ENCODE measurements at regions not wholly inside any gene's neighbourhood (a gene's known extent, or its start where the extent isn't known, plus 50 kb on each side); places are given as distances from the start of the nearest gene placed in this dataset.

DNA sequence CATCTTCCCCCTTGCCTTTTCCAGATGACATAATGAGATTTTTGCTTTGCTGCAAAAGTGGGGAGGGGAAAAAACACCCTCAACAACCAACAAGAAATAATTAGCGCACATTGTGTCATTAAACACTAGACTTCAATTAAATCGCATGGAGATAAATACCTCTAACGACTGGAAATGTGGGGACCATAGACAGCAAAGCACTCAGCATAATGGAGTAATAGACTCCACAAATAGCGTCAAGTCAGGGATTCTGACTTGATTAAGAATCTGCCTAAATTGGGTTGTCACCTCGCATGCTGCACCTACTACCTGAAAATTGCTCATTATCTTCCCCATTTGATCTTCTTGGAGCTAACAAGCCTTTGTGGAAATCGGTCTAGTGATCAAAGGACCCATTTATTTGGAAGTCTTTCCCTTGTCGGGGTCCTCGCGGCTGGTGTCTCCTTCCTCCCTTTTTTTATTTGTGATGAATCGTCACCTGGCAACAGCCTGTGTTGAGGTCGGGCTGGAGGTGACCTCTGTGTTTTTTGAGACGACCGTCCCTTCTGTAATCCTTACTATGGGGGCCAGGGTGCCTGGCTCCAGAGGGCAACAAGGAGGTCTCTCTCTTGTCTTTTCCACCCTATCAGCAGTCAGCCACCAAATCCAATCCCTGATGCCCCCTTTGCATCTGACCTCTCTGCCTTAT lies 75.3 kb upstream of the IGSF21 start:
- TF ChIP-seq, protein P1, sequence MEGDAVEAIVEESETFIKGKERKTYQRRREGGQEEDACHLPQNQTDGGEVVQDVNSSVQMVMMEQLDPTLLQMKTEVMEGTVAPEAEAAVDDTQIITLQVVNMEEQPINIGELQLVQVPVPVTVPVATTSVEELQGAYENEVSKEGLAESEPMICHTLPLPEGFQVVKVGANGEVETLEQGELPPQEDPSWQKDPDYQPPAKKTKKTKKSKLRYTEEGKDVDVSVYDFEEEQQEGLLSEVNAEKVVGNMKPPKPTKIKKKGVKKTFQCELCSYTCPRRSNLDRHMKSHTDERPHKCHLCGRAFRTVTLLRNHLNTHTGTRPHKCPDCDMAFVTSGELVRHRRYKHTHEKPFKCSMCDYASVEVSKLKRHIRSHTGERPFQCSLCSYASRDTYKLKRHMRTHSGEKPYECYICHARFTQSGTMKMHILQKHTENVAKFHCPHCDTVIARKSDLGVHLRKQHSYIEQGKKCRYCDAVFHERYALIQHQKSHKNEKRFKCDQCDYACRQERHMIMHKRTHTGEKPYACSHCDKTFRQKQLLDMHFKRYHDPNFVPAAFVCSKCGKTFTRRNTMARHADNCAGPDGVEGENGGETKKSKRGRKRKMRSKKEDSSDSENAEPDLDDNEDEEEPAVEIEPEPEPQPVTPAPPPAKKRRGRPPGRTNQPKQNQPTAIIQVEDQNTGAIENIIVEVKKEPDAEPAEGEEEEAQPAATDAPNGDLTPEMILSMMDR (IDR thresholded peaks at IDR 0.05 in 2 of 3, conservative IDR thresholded peaks at IDR 0.05 in 1 of 3; ENCODE audit: borderline replicate concordance in 1 of 3, insufficient read depth in 1 of 3, low read depth in 2 of 3, low read length in 2 of 3), result no peak
- TF ChIP-seq, protein P2, sequence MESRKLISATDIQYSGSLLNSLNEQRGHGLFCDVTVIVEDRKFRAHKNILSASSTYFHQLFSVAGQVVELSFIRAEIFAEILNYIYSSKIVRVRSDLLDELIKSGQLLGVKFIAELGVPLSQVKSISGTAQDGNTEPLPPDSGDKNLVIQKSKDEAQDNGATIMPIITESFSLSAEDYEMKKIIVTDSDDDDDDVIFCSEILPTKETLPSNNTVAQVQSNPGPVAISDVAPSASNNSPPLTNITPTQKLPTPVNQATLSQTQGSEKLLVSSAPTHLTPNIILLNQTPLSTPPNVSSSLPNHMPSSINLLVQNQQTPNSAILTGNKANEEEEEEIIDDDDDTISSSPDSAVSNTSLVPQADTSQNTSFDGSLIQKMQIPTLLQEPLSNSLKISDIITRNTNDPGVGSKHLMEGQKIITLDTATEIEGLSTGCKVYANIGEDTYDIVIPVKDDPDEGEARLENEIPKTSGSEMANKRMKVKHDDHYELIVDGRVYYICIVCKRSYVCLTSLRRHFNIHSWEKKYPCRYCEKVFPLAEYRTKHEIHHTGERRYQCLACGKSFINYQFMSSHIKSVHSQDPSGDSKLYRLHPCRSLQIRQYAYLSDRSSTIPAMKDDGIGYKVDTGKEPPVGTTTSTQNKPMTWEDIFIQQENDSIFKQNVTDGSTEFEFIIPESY (IDR thresholded peaks at IDR 0.05; ENCODE audit: extremely low read depth, insufficient replicate concordance, low read length), result no peak
- TF ChIP-seq YY1 (IDR thresholded peaks at IDR 0.05; ENCODE audit: extremely low read depth, insufficient replicate concordance, low read depth, low read length), result no peak
- no peak for TF ChIP-seq CEBPB (IDR thresholded peaks at IDR 0.05; ENCODE audit: low read depth)
- no peak for TF ChIP-seq EZH2phosphoT487 (IDR thresholded peaks at IDR 0.05; ENCODE audit: borderline replicate concordance)
- TF ChIP-seq SIN3A (IDR thresholded peaks at IDR 0.05; ENCODE audit: low read depth), result no peak
- no peak for TF ChIP-seq EZH2 (IDR thresholded peaks at IDR 0.05)
- TF ChIP-seq POLR2A (IDR thresholded peaks at IDR 0.05; ENCODE audit: borderline replicate concordance, extremely low read depth, insufficient read depth, insufficient read length), result no peak
- TF ChIP-seq RAD21 (IDR thresholded peaks at IDR 0.05; ENCODE audit: low read depth), result no peak
- TF ChIP-seq, protein P3, sequence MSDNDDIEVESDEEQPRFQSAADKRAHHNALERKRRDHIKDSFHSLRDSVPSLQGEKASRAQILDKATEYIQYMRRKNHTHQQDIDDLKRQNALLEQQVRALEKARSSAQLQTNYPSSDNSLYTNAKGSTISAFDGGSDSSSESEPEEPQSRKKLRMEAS (IDR thresholded peaks at IDR 0.05), result no peak
- TF ChIP-seq SRF (IDR thresholded peaks at IDR 0.05; ENCODE audit: low read depth), result no peak
- TF ChIP-seq, protein P4, sequence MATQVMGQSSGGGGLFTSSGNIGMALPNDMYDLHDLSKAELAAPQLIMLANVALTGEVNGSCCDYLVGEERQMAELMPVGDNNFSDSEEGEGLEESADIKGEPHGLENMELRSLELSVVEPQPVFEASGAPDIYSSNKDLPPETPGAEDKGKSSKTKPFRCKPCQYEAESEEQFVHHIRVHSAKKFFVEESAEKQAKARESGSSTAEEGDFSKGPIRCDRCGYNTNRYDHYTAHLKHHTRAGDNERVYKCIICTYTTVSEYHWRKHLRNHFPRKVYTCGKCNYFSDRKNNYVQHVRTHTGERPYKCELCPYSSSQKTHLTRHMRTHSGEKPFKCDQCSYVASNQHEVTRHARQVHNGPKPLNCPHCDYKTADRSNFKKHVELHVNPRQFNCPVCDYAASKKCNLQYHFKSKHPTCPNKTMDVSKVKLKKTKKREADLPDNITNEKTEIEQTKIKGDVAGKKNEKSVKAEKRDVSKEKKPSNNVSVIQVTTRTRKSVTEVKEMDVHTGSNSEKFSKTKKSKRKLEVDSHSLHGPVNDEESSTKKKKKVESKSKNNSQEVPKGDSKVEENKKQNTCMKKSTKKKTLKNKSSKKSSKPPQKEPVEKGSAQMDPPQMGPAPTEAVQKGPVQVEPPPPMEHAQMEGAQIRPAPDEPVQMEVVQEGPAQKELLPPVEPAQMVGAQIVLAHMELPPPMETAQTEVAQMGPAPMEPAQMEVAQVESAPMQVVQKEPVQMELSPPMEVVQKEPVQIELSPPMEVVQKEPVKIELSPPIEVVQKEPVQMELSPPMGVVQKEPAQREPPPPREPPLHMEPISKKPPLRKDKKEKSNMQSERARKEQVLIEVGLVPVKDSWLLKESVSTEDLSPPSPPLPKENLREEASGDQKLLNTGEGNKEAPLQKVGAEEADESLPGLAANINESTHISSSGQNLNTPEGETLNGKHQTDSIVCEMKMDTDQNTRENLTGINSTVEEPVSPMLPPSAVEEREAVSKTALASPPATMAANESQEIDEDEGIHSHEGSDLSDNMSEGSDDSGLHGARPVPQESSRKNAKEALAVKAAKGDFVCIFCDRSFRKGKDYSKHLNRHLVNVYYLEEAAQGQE (IDR thresholded peaks at IDR 0.05; ENCODE audit: low read depth), result no peak

All from HCT116 (cell line).